ENCODE measurements at regions not wholly inside any gene's neighbourhood (a gene's known extent, or its start where the extent isn't known, plus 50 kb on each side); places are given as distances from the start of the nearest gene placed in this dataset.

- no peak for TF ChIP-seq CTCF (IDR thresholded peaks at IDR 0.05; ENCODE audit: control insufficient read depth, insufficient read depth, low read depth, low read length, missing control alignments)
- H3K4me3 ChIP-seq (ENCODE audit: control insufficient read depth, low read depth, low read length): no peak overlapping the region
- no peak for DNase-seq (ENCODE audit: low read depth)
Measured at GRCh38 chr18:5779922-5780321, 115.4 kb downstream of the TMEM200C start.

- no peak for DNase-seq (ENCODE audit: low read depth)
- TF ChIP-seq CTCF (IDR thresholded peaks at IDR 0.05; ENCODE audit: control insufficient read depth, insufficient read depth, low read depth, low read length, missing control alignments): no peak
- H3K4me3 ChIP-seq (ENCODE audit: control insufficient read depth, low read depth, low read length): no peak overlapping the region
Measured at GRCh38 chr18:5772306-5773105, 122.8 kb downstream of the TMEM200C start.

GRCh38 chr18:5771343-5771742 lies 124.0 kb downstream of the TMEM200C start:
- DNase-seq (ENCODE audit: low read depth): no peak
- TF ChIP-seq CTCF (IDR thresholded peaks at IDR 0.05; ENCODE audit: control insufficient read depth, insufficient read depth, low read depth, low read length, missing control alignments): no peak
- no peak overlapping the region for H3K4me3 ChIP-seq (ENCODE audit: control insufficient read depth, low read depth, low read length)

GRCh38 chr18:5770176-5770575 lies 125.1 kb downstream of the TMEM200C start:
- no peak for DNase-seq (ENCODE audit: low read depth)
- H3K4me3 ChIP-seq (ENCODE audit: control insufficient read depth, low read depth, low read length): no peak overlapping the region
- no peak for TF ChIP-seq CTCF (IDR thresholded peaks at IDR 0.05; ENCODE audit: control insufficient read depth, insufficient read depth, low read depth, low read length, missing control alignments)

GRCh38 chr18:5768454-5768853 lies 126.9 kb downstream of the TMEM200C start:
- TF ChIP-seq CTCF (IDR thresholded peaks at IDR 0.05; ENCODE audit: control insufficient read depth, insufficient read depth, low read depth, low read length, missing control alignments): no peak
- DNase-seq (ENCODE audit: low read depth): no peak
- no peak overlapping the region for H3K4me3 ChIP-seq (ENCODE audit: control insufficient read depth, low read depth, low read length)

GRCh38 chr18:5759194-5759593 lies 136.1 kb downstream of the TMEM200C start:
- H3K4me3 ChIP-seq (ENCODE audit: control insufficient read depth, low read depth, low read length): no peak overlapping the region
- DNase-seq (ENCODE audit: low read depth): no peak
- no peak for TF ChIP-seq CTCF (IDR thresholded peaks at IDR 0.05; ENCODE audit: control insufficient read depth, insufficient read depth, low read depth, low read length, missing control alignments)
